ENCODE measurements at regions not wholly inside any gene's neighbourhood (a gene's known extent, or its start where the extent isn't known, plus 50 kb on each side); places are given as distances from the start of the nearest gene placed in this dataset.
"Not testable (repeated sequence)": the region's sequence is repeated elsewhere in the genome, so short reads cannot be mapped to it uniquely, and the experiment has no call there.

DNA sequence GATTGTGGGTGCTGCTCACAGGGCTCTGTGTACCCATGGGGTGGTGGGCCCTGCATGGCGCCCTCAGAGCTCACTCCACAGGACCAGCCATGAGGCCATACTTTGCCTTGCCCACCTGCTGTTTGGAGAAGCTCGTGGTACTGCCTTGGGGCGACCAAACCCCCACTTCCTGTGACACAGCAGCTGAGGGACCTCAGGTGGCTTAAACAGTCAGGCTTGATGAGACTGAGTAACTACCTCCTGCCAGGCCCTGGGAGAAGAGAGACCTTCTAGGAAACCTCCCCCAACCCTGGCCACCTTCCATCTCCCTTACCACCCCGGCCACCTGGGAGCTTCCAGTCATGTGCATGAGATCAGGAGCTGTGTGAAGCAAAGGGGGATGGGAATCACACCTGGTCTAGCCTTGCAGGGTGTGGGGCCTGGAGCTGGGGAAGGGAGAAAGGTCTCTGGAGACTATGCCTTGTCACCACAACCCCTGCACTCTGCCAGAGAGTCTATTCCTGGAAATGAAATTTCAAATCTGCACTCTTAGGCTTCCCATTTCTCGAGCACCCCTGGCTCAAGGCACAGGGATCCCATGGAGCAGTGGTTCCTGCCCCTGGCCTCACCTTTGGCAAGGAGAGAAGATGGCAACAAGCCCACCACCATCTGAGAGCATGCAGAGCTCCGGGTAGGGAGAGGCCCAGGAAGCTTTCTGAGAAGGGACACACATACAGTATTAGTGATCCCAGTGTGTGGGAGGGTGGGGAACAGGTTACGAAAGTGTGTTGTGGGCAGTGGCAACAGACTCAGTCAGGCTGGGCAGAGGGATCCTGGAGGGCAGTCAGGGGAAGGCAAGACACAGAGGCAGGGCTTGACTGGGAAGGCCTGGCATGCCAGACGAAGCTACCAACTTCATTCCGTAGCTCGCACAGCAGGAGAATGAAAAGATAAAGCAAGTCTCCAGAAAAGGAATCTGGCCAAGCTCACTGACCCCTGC, 125.0 kb downstream of the URI1 start:
- H3K36me3 ChIP-seq (ENCODE audit: control insufficient read depth, insufficient read depth, low read length, severe bottlenecking) = no peaks in the 10 kb centered on the region
- H3K4me3 ChIP-seq (ENCODE audit: low read length) = no peak overlapping the region
- peaks cover 16% of the 10 kb centered on the region for H3K27me3 ChIP-seq (replicated peaks; ENCODE audit: control insufficient read depth, insufficient read depth, low read length)
- no peaks in the 10 kb centered on the region for H3K9me3 ChIP-seq (ENCODE audit: control insufficient read depth, low read length)
- no peak for DNase-seq (ENCODE audit: low read depth)
- no peak overlapping the region for H3K9ac ChIP-seq (ENCODE audit: low read length)
- H3K4me1 ChIP-seq (ENCODE audit: control insufficient read depth, insufficient read depth, low read length) = no peaks in the 10 kb centered on the region

DNA sequence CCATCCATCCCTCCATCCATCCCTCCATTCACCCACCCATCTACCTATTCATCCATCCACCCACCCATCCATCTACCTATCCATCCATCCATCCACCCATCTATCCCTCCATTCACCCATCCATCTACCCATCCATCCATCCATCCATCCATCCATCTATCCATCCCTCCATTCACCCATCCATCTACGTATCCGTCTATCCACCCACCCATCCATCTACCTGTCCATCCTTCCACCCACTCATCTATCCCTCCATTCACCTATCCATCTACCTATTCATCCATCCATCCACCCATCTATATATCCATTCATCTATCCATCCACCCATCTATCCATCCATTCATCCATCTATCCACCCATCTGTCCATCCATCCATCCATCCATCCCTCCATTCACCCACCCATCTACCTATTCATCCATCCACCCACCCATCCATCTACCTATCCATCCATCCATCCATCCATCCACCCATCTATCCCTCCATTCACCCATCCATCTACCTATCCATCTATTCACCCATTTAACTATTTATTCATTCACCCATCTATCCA, 126.0 kb downstream of the URI1 start:
- H3K9me3 ChIP-seq (ENCODE audit: control insufficient read depth, low read length) = not testable (repeated sequence)

DNA sequence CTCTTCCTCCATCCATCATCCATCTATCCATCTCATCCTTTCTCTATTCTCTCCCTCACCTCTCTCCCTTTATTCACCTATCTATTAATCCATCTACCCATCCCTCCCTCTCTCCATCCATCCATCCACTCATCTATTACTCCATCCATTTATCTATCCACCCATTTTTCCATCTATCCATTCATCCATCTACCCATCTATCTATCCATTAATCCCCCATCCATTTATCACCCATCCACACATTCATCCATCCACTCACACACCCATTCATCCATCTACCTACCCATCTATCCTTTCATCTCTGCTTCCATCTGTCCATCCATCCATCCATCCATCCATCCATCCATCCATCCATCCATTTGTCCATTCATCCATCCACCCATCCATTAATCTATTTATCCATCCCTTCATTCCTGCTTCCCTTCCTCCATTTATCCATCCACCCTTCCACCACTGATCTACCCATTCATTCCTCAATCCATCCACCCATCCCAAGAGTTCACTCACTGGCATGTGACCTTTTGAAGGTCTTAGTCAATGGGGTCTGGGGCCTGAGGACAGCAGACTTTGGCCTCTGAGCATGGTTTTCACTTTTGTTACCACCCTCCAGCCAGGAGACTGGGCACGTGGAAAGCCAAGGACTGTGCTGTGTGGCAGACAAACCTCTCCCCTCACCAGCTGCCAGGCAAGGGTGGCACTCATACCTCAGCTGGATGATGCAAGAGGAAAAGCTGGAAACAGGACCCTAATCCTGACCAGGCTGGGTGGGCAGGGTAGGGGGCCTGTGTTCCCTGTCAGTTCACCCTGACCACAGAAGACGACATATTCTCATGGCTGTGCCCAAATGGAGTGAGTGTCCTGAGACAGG, 126.7 kb downstream of the URI1 start:
- Histone ChIP-seq H3K9ac (ENCODE audit: low read length) (no peak overlapping the region), H3K36me3 (ENCODE audit: control insufficient read depth, insufficient read depth, low read length, severe bottlenecking) (no peaks in the 10 kb centered on the region), H3K27me3 (replicated peaks; ENCODE audit: control insufficient read depth, insufficient read depth, low read length) (peaks cover 19% of the 10 kb centered on the region), H3K4me1 (ENCODE audit: control insufficient read depth, insufficient read depth, low read length) (no peaks in the 10 kb centered on the region), H3K4me3 (ENCODE audit: low read length) (no peak overlapping the region), H3K9me3 (ENCODE audit: control insufficient read depth, low read length) (no peaks in the 10 kb centered on the region)
- no peak for DNase-seq (ENCODE audit: low read depth)

More for the DNA sequence above, 126.0 kb downstream of the URI1 start:
- not testable (repeated sequence) for H3K36me3 ChIP-seq (ENCODE audit: control insufficient read depth, insufficient read depth, low read length, severe bottlenecking); H3K4me1 ChIP-seq (ENCODE audit: control insufficient read depth, insufficient read depth, low read length); H3K4me3 ChIP-seq (ENCODE audit: low read length); H3K9ac ChIP-seq (ENCODE audit: low read length); DNase-seq (ENCODE audit: low read depth)
- H3K27me3 ChIP-seq (replicated peaks; ENCODE audit: control insufficient read depth, insufficient read depth, low read length) = peaks cover 12% of the 10 kb centered on the region

DNA sequence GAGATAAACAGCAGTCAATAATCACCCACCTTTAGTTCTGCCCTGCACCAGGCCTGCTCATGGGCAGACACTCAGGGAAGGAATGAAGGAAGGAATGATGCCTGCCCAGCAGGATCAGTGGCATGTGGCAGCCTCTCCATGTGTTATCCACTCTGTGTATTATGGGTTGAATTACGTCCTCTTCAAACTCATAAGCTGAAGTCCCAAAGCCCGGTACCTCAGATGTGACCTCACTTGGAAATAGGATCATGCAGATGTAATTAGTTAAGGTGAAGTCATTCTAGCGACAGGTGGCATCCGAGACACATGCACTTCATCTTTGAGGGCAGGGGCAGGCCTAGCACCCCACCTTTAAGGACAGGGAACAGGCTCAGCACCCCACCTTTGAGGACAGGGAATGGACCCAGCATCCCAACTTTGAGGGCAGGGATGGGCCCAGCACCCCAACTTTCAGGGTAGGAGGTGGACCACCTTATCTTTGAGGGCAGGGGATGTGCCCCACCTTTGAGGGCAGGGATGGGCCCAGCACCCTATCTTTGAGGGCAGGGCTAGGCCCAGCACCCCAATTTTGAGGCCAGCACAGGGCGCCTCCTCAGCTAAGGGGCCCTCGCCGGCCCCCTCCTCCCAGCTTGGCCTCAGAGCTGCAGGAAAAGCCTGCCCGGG, 127.6 kb downstream of the URI1 start:
- no peak for DNase-seq (ENCODE audit: low read depth)
- H3K9me3 ChIP-seq (ENCODE audit: control insufficient read depth, low read length) = no peaks in the 10 kb centered on the region
- H3K36me3 ChIP-seq (ENCODE audit: control insufficient read depth, insufficient read depth, low read length, severe bottlenecking) = no peaks in the 10 kb centered on the region
- no peak overlapping the region for H3K9ac ChIP-seq (ENCODE audit: low read length)
- H3K4me1 ChIP-seq (ENCODE audit: control insufficient read depth, insufficient read depth, low read length) = no peaks in the 10 kb centered on the region
- H3K27me3 ChIP-seq (replicated peaks; ENCODE audit: control insufficient read depth, insufficient read depth, low read length) = peaks cover 19% of the 10 kb centered on the region
- no peak overlapping the region for H3K4me3 ChIP-seq (ENCODE audit: low read length)

DNA sequence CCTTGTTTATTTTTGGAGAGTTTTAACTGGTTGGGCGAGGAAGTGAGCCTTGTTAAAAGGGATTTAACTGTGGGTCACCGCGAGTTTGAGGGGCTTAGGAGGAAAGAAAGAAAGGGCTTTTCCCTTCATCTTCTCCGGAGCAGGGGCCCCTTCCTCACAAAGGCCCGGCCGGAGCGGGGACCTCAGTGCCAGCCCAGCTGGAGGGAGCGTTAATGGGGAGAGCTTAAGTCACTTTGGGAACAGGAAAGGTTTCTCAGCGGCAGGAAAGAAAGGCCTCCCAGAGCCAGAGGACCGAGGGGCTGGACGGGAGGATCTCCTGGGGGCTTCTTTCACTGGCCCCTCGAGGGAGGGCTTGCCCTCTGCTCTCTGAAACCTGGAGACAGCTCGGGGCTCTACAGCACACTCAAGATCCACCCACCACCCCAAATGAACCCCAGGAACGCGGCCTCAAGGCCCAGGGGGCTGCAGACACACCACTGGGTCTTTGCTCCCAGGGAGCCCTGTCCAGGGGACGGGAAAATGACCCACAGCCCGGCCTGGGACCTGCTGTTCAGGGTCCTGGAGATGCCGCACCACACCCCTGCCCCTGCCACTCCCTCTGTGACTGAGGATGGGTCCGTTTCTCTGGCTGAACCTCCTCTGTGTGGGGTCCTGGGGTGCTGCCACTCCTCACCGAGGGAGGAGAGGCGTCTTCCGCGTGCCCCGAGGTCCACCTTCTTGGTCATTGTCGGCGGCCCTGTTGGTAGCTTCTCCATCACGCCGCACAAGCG, 128.3 kb downstream of the URI1 start:
- Histone ChIP-seq H3K9me3 (ENCODE audit: control insufficient read depth, low read length) (no peaks in the 10 kb centered on the region), H3K4me3 (ENCODE audit: low read length) (no peak overlapping the region), H3K4me1 (ENCODE audit: control insufficient read depth, insufficient read depth, low read length) (no peaks in the 10 kb centered on the region), H3K9ac (ENCODE audit: low read length) (no peak overlapping the region), H3K36me3 (ENCODE audit: control insufficient read depth, insufficient read depth, low read length, severe bottlenecking) (no peaks in the 10 kb centered on the region), H3K27me3 (replicated peaks; ENCODE audit: control insufficient read depth, insufficient read depth, low read length) (peaks cover 17% of the 10 kb centered on the region)
- no peak for DNase-seq (ENCODE audit: low read depth)

- H3K27me3 ChIP-seq (replicated peaks; ENCODE audit: control insufficient read depth, insufficient read depth, low read length) = peaks cover 10% of the 10 kb centered on the region
- H3K4me3 ChIP-seq (ENCODE audit: low read length) = no peak overlapping the region
- no peak overlapping the region for H3K9ac ChIP-seq (ENCODE audit: low read length)
- DNase-seq (ENCODE audit: low read depth) = no peak
- no peaks in the 10 kb centered on the region for H3K9me3 ChIP-seq (ENCODE audit: control insufficient read depth, low read length)
- H3K36me3 ChIP-seq (ENCODE audit: control insufficient read depth, insufficient read depth, low read length, severe bottlenecking) = no peaks in the 10 kb centered on the region
- H3K4me1 ChIP-seq (ENCODE audit: control insufficient read depth, insufficient read depth, low read length) = no peaks in the 10 kb centered on the region
Observed at GRCh38 chr19:30070968-30071632, 129.1 kb downstream of the URI1 start.

DNA sequence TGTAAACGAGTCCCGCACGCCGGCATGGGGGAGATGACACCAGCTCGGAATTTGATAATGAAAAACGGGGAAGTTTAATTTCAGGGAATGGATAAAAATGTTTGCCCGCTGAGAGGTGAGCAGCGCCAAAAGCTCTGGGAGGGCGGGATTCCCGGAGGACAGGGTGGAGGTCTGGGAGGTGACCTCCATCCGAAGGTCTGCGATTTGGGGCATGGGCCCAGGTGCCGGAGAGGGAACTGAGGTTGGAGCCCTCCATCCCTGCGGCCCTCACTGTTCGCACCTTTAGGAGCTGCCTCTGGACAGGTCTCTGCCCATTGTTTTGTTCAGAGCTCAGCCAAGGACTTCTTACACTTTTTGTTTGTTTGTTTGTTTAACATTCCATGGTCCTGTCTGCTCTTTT, 129.8 kb downstream of the URI1 start:
- H3K4me3 ChIP-seq (ENCODE audit: low read length) = no peak overlapping the region
- no peak for DNase-seq (ENCODE audit: low read depth)

GRCh38 chr19:30073152-30074000, 131.3 kb downstream of the URI1 start:
- Histone ChIP-seq H3K9me3 (ENCODE audit: control insufficient read depth, low read length) (no peaks in the 10 kb centered on the region), H3K27me3 (replicated peaks; ENCODE audit: control insufficient read depth, insufficient read depth, low read length) (peaks cover 13% of the 10 kb centered on the region), H3K9ac (ENCODE audit: low read length) (no peak overlapping the region), H3K36me3 (ENCODE audit: control insufficient read depth, insufficient read depth, low read length, severe bottlenecking) (no peaks in the 10 kb centered on the region), H3K4me3 (ENCODE audit: low read length) (no peak overlapping the region), H3K4me1 (ENCODE audit: control insufficient read depth, insufficient read depth, low read length) (no peaks in the 10 kb centered on the region)
- no peak for DNase-seq (ENCODE audit: low read depth)

More for the DNA sequence above, 129.8 kb downstream of the URI1 start:
- Histone ChIP-seq H3K9me3 (ENCODE audit: control insufficient read depth, low read length) (no peaks in the 10 kb centered on the region), H3K27me3 (replicated peaks; ENCODE audit: control insufficient read depth, insufficient read depth, low read length) (peaks cover 7% of the 10 kb centered on the region), H3K4me1 (ENCODE audit: control insufficient read depth, insufficient read depth, low read length) (no peaks in the 10 kb centered on the region), H3K9ac (ENCODE audit: low read length) (no peak overlapping the region), H3K36me3 (ENCODE audit: control insufficient read depth, insufficient read depth, low read length, severe bottlenecking) (no peaks in the 10 kb centered on the region)

DNA sequence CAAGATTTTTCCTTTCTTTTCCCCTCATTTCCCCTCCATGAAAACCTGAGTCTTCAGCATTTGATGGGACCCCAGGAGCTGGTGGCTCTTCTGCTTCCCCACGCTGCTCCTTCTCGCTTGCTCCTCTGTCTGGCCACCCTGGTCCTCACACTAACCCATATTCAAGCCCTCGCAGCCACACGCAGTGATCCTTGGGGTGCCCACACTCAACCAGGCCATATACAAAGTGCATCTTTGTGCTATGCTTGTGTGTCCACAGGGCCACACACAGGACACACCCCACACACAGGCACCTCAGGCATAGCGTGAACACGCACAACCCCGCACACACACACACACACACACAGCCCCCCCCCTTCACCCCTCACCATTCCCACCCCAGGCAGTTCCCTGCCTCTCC, 132.1 kb downstream of the URI1 start:
- H3K9ac ChIP-seq (ENCODE audit: low read length) = no peak overlapping the region
- H3K27me3 ChIP-seq (replicated peaks; ENCODE audit: control insufficient read depth, insufficient read depth, low read length) = peaks cover 13% of the 10 kb centered on the region
- DNase-seq (ENCODE audit: low read depth) = no peak
- peaks cover 2% of the 10 kb centered on the region for H3K9me3 ChIP-seq (ENCODE audit: control insufficient read depth, low read length)
- H3K36me3 ChIP-seq (ENCODE audit: control insufficient read depth, insufficient read depth, low read length, severe bottlenecking) = no peaks in the 10 kb centered on the region
- no peaks in the 10 kb centered on the region for H3K4me1 ChIP-seq (ENCODE audit: control insufficient read depth, insufficient read depth, low read length)
- H3K4me3 ChIP-seq (ENCODE audit: low read length) = no peak overlapping the region

Data from adipocyte (in vitro differentiated cells).